KMS-11 (cell line): ENCODE measurements at regions not wholly inside any gene's neighbourhood (a gene's known extent, or its start where the extent isn't known, plus 50 kb on each side); places are given as distances from the start of the nearest gene placed in this dataset.
A peak's percentile ranks its signal among the peaks of the same experiment; 100 is the strongest.

ENCODE experiments used
- H2AFZ ChIP-seq: fragments of 200-600 bp; sonication (generic); 2 replicates; pipeline ENCODE4 v1.6.1; 2016; ENCODE audit warnings: antibody characterized with exemption, mixed run types, low read depth
- H3K27ac ChIP-seq: fragments of 200-600 bp; sonication (generic); 2 replicates; pipeline ENCODE4 v1.6.1; 2016; ENCODE audit warnings: mild to moderate bottlenecking, mixed run types
- H3K27me3 ChIP-seq: fragments of 200-600 bp; sonication (generic); 2 replicates; pipeline ENCODE4 v1.6.1; 2017; ENCODE audit warnings: mild to moderate bottlenecking, low read depth, mixed run types, moderate library complexity; ENCODE audit not compliant: insufficient read depth
- H3K36me3 ChIP-seq: fragments of 200-600 bp; sonication (generic); 2 replicates; pipeline ENCODE4 v1.6.1; 2017; ENCODE audit warnings: mild to moderate bottlenecking, mixed run types; ENCODE audit not compliant: insufficient read depth
- H3K4me1 ChIP-seq: fragments of 200-600 bp; sonication (generic); 2 replicates; pipeline ENCODE4 v1.6.1; 2016; ENCODE audit warnings: mild to moderate bottlenecking, low read depth, mixed run types; ENCODE audit not compliant: poor library complexity, severe bottlenecking
- H3K4me2 ChIP-seq: fragments of 200-600 bp; sonication (generic); 2 replicates; pipeline ENCODE4 v1.7.0; 2016; ENCODE audit warnings: mild to moderate bottlenecking, mixed run types
- H3K4me3 ChIP-seq: fragments of 200-600 bp; sonication (generic); IDR thresholded peaks from 2 replicates; pipeline ENCODE4 v1.6.1; 2017; ENCODE audit warnings: low read depth, low read length, mixed read lengths; ENCODE audit not compliant: insufficient read depth
- H3K79me2 ChIP-seq: fragments of 200-600 bp; sonication (generic); 2 replicates; pipeline ENCODE4 v1.6.1; 2016; ENCODE audit warnings: low read depth, mixed run types; ENCODE audit not compliant: insufficient read depth
- H3K9ac ChIP-seq: fragments of 200-600 bp; sonication (generic); 2 replicates; pipeline ENCODE4 v1.6.1; 2016; ENCODE audit warnings: mild to moderate bottlenecking, mixed run types
- H4K20me1 ChIP-seq: fragments of 200-600 bp; sonication (generic); 2 replicates; pipeline ENCODE4 v1.6.1; 2016; ENCODE audit warnings: mild to moderate bottlenecking, mixed run types; ENCODE audit not compliant: insufficient read depth
- TF ChIP-seq, protein P1 (sequence below): fragments of 200-600 bp; sonication (generic); conservative IDR thresholded peaks from 2 replicates; pipeline ENCODE4 v1.6.1; 2017; ENCODE audit warnings: low read depth, mild to moderate bottlenecking, antibody characterized with exemption, low read length, moderate library complexity, mixed read lengths

GRCh38 chr6:105785066-105785811, 300.9 kb upstream of the PRDM1 start:
- no peaks in the 10 kb centered on the region for H3K79me2 ChIP-seq
- no peak overlapping the region for H3K4me3 ChIP-seq
- H2AFZ ChIP-seq = no peak overlapping the region
- peaks cover 72% of the 10 kb centered on the region for H3K4me1 ChIP-seq
- TF ChIP-seq, protein P1, sequence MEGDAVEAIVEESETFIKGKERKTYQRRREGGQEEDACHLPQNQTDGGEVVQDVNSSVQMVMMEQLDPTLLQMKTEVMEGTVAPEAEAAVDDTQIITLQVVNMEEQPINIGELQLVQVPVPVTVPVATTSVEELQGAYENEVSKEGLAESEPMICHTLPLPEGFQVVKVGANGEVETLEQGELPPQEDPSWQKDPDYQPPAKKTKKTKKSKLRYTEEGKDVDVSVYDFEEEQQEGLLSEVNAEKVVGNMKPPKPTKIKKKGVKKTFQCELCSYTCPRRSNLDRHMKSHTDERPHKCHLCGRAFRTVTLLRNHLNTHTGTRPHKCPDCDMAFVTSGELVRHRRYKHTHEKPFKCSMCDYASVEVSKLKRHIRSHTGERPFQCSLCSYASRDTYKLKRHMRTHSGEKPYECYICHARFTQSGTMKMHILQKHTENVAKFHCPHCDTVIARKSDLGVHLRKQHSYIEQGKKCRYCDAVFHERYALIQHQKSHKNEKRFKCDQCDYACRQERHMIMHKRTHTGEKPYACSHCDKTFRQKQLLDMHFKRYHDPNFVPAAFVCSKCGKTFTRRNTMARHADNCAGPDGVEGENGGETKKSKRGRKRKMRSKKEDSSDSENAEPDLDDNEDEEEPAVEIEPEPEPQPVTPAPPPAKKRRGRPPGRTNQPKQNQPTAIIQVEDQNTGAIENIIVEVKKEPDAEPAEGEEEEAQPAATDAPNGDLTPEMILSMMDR = no peak
- H3K9ac ChIP-seq = no peak overlapping the region
- H3K4me2 ChIP-seq = 0 out of 2 replicates have a peak overlapping the region, but pooled peaks have one; percentile 9
- no peaks in the 10 kb centered on the region for H4K20me1 ChIP-seq
- H3K27ac ChIP-seq = no peak overlapping the region
- no peaks in the 10 kb centered on the region for H3K27me3 ChIP-seq
- H3K36me3 ChIP-seq = no peaks in the 10 kb centered on the region

- no peak overlapping the region for H3K27ac ChIP-seq
- no peaks in the 10 kb centered on the region for H4K20me1 ChIP-seq
- no peak overlapping the region for H3K4me2 ChIP-seq
- no peaks in the 10 kb centered on the region for H3K79me2 ChIP-seq
- TF ChIP-seq, protein P1 = no peak
- no peaks in the 10 kb centered on the region for H3K27me3 ChIP-seq
- peaks cover 72% of the 10 kb centered on the region for H3K4me1 ChIP-seq
- H3K36me3 ChIP-seq = no peaks in the 10 kb centered on the region
- no peak overlapping the region for H3K9ac ChIP-seq
- no peak overlapping the region for H3K4me3 ChIP-seq
- no peak overlapping the region for H2AFZ ChIP-seq
Measured at GRCh38 chr6:105784179-105784578, 302.0 kb upstream of the PRDM1 start.

DNA sequence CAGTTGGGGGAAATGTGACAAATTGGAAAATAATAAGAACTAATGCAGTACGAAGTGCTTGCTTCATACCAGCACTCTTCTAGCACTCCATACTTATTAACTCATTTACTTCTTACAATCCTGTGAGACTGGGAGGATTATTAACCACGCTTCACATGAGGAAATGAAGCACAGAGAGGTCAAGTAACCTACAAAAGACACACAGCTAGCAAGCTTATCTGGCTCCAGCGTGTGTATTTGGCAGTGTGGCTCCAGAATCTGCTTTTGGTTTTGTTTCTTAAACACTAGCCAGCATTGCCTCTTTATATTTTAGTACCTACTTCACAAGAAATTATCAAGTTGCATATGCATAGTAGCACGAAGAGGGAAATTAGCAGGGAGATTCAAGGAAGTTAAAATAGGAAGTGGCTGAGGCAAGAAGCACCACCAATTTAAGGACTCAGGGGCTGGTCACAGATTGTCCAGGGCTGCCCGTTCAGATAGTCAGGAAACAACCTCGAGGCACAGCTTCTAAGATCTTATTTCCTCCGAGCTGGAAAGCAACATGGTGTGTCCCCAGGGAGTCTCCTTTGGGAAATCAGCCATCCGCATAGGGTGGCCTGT, 302.7 kb upstream of the PRDM1 start:
- no peaks in the 10 kb centered on the region for H3K27me3 ChIP-seq
- no peak overlapping the region for H3K27ac ChIP-seq
- no peak overlapping the region for H3K4me3 ChIP-seq
- no peak overlapping the region for H3K9ac ChIP-seq
- H3K79me2 ChIP-seq = no peaks in the 10 kb centered on the region
- H3K4me1 ChIP-seq = peaks cover 74% of the 10 kb centered on the region
- no peaks in the 10 kb centered on the region for H4K20me1 ChIP-seq
- H3K36me3 ChIP-seq = no peaks in the 10 kb centered on the region
- no peak overlapping the region for H2AFZ ChIP-seq
- TF ChIP-seq, protein P1 = no peak
- H3K4me2 ChIP-seq = no peak overlapping the region

DNA sequence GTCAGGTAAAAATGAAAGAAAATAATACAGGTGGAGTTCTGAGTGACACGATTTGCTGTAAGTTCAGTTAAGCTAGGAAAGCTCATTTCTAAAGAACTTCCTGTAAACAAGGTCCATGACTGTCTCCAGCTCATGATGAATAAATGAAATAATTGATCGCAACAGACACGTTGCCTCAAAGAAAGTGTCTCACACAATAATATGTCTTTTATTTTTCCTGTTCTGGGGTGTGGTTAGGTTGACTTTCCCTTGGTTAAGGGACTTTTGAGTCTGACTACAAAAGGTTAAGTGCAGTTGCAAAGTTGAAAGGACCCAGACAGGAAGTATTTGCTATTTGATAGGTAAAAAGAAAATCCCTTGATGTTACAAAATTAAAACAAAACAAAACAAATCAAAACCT, 304.2 kb upstream of the PRDM1 start:
- Histone ChIP-seq H3K4me1 (peaks cover 58% of the 10 kb centered on the region), H3K4me3 (no peak overlapping the region), H2AFZ (no peak overlapping the region), H3K9ac (no peak overlapping the region), H3K79me2 (no peaks in the 10 kb centered on the region), H3K36me3 (no peaks in the 10 kb centered on the region), H3K27ac (no peak overlapping the region), H4K20me1 (no peaks in the 10 kb centered on the region), H3K4me2 (no peak overlapping the region), H3K27me3 (no peaks in the 10 kb centered on the region)
- TF ChIP-seq, protein P1 = no peak
